ENCODE measurements at regions not wholly inside any gene's neighbourhood (a gene's known extent, or its start where the extent isn't known, plus 50 kb on each side); places are given as distances from the start of the nearest gene placed in this dataset.

- H3K36me3 ChIP-seq (ENCODE audit: control insufficient read depth, insufficient read depth, low read length) = no peaks in the 10 kb centered on the region
- no peaks in the 10 kb centered on the region for H3K4me1 ChIP-seq (ENCODE audit: control insufficient read depth, insufficient read depth, low read length)
- H3K27me3 ChIP-seq (ENCODE audit: control insufficient read depth, insufficient read depth, low read length) = no peaks in the 10 kb centered on the region
- H3K4me3 ChIP-seq (ENCODE audit: low read depth, low read length) = no peak overlapping the region
- no peak overlapping the region for H3K9ac ChIP-seq (ENCODE audit: low read depth, low read length)
- no peaks in the 10 kb centered on the region for H3K9me3 ChIP-seq (ENCODE audit: control insufficient read depth, insufficient read depth, low read length)
These were observed 228.9 kb upstream of the MVB12B start for GRCh38 chr9:126097679-126098078.

GRCh38 chr9:126106404-126106803 is 220.2 kb upstream of the MVB12B start:
- H3K9ac ChIP-seq (ENCODE audit: low read depth, low read length) = no peak overlapping the region
- no peaks in the 10 kb centered on the region for H3K4me1 ChIP-seq (ENCODE audit: control insufficient read depth, insufficient read depth, low read length)
- H3K36me3 ChIP-seq (ENCODE audit: control insufficient read depth, insufficient read depth, low read length) = no peaks in the 10 kb centered on the region
- no peak overlapping the region for H3K4me3 ChIP-seq (ENCODE audit: low read depth, low read length)
- H3K9me3 ChIP-seq (ENCODE audit: control insufficient read depth, insufficient read depth, low read length) = no peaks in the 10 kb centered on the region
- H3K27me3 ChIP-seq (ENCODE audit: control insufficient read depth, insufficient read depth, low read length) = no peaks in the 10 kb centered on the region

- Histone ChIP-seq H3K9ac (ENCODE audit: low read depth, low read length) (no peak overlapping the region), H3K36me3 (ENCODE audit: control insufficient read depth, insufficient read depth, low read length) (no peaks in the 10 kb centered on the region), H3K27me3 (ENCODE audit: control insufficient read depth, insufficient read depth, low read length) (no peaks in the 10 kb centered on the region), H3K4me1 (ENCODE audit: control insufficient read depth, insufficient read depth, low read length) (no peaks in the 10 kb centered on the region), H3K9me3 (ENCODE audit: control insufficient read depth, insufficient read depth, low read length) (no peaks in the 10 kb centered on the region), H3K4me3 (ENCODE audit: low read depth, low read length) (no peak overlapping the region)
These were observed 218.9 kb upstream of the MVB12B start for GRCh38 chr9:126107693-126108092.

GRCh38 chr9:126108240-126108639 is 218.4 kb upstream of the MVB12B start:
- Histone ChIP-seq H3K4me3 (ENCODE audit: low read depth, low read length) (no peak overlapping the region), H3K36me3 (ENCODE audit: control insufficient read depth, insufficient read depth, low read length) (no peaks in the 10 kb centered on the region), H3K4me1 (ENCODE audit: control insufficient read depth, insufficient read depth, low read length) (no peaks in the 10 kb centered on the region), H3K9me3 (ENCODE audit: control insufficient read depth, insufficient read depth, low read length) (no peaks in the 10 kb centered on the region), H3K27me3 (ENCODE audit: control insufficient read depth, insufficient read depth, low read length) (no peaks in the 10 kb centered on the region), H3K9ac (ENCODE audit: low read depth, low read length) (no peak overlapping the region)

- H3K9ac ChIP-seq (ENCODE audit: low read depth, low read length) = no peak overlapping the region
- no peaks in the 10 kb centered on the region for H3K9me3 ChIP-seq (ENCODE audit: control insufficient read depth, insufficient read depth, low read length)
- no peaks in the 10 kb centered on the region for H3K4me1 ChIP-seq (ENCODE audit: control insufficient read depth, insufficient read depth, low read length)
- H3K4me3 ChIP-seq (ENCODE audit: low read depth, low read length) = no peak overlapping the region
- no peaks in the 10 kb centered on the region for H3K27me3 ChIP-seq (ENCODE audit: control insufficient read depth, insufficient read depth, low read length)
- no peaks in the 10 kb centered on the region for H3K36me3 ChIP-seq (ENCODE audit: control insufficient read depth, insufficient read depth, low read length)
These were observed 217.1 kb upstream of the MVB12B start for GRCh38 chr9:126109575-126109974.

GRCh38 chr9:126111556-126111955 is 215.1 kb upstream of the MVB12B start:
- H3K9me3 ChIP-seq (ENCODE audit: control insufficient read depth, insufficient read depth, low read length) = no peaks in the 10 kb centered on the region

GRCh38 chr9:126112135-126112720 is 214.4 kb upstream of the MVB12B start:
- Histone ChIP-seq H3K4me1 (ENCODE audit: control insufficient read depth, insufficient read depth, low read length) (no peaks in the 10 kb centered on the region), H3K9ac (ENCODE audit: low read depth, low read length) (no peak overlapping the region), H3K27me3 (ENCODE audit: control insufficient read depth, insufficient read depth, low read length) (no peaks in the 10 kb centered on the region), H3K4me3 (ENCODE audit: low read depth, low read length) (no peak overlapping the region), H3K36me3 (ENCODE audit: control insufficient read depth, insufficient read depth, low read length) (no peaks in the 10 kb centered on the region), H3K9me3 (ENCODE audit: control insufficient read depth, insufficient read depth, low read length) (no peaks in the 10 kb centered on the region)

More at GRCh38 chr9:126111556-126111955, 215.1 kb upstream of the MVB12B start:
- no peak overlapping the region for H3K4me3 ChIP-seq (ENCODE audit: low read depth, low read length)
- H3K9ac ChIP-seq (ENCODE audit: low read depth, low read length) = no peak overlapping the region
- H3K27me3 ChIP-seq (ENCODE audit: control insufficient read depth, insufficient read depth, low read length) = no peaks in the 10 kb centered on the region
- H3K4me1 ChIP-seq (ENCODE audit: control insufficient read depth, insufficient read depth, low read length) = no peaks in the 10 kb centered on the region
- H3K36me3 ChIP-seq (ENCODE audit: control insufficient read depth, insufficient read depth, low read length) = no peaks in the 10 kb centered on the region

- H3K27me3 ChIP-seq (ENCODE audit: control insufficient read depth, insufficient read depth, low read length) = no peaks in the 10 kb centered on the region
- no peaks in the 10 kb centered on the region for H3K36me3 ChIP-seq (ENCODE audit: control insufficient read depth, insufficient read depth, low read length)
- no peak overlapping the region for H3K4me3 ChIP-seq (ENCODE audit: low read depth, low read length)
- H3K9ac ChIP-seq (ENCODE audit: low read depth, low read length) = no peak overlapping the region
- H3K9me3 ChIP-seq (ENCODE audit: control insufficient read depth, insufficient read depth, low read length) = no peaks in the 10 kb centered on the region
- no peaks in the 10 kb centered on the region for H3K4me1 ChIP-seq (ENCODE audit: control insufficient read depth, insufficient read depth, low read length)
These were observed 213.5 kb upstream of the MVB12B start for GRCh38 chr9:126113176-126113575.

- H3K27me3 ChIP-seq (ENCODE audit: control insufficient read depth, insufficient read depth, low read length) = no peaks in the 10 kb centered on the region
These were observed 212.7 kb upstream of the MVB12B start for GRCh38 chr9:126113756-126114408.

GRCh38 chr9:126114409-126114760 is 212.2 kb upstream of the MVB12B start:
- Histone ChIP-seq H3K27me3 (ENCODE audit: control insufficient read depth, insufficient read depth, low read length) (no peaks in the 10 kb centered on the region), H3K9me3 (ENCODE audit: control insufficient read depth, insufficient read depth, low read length) (no peaks in the 10 kb centered on the region), H3K36me3 (ENCODE audit: control insufficient read depth, insufficient read depth, low read length) (no peaks in the 10 kb centered on the region), H3K4me1 (ENCODE audit: control insufficient read depth, insufficient read depth, low read length) (no peaks in the 10 kb centered on the region), H3K4me3 (ENCODE audit: low read depth, low read length) (no peak overlapping the region), H3K9ac (ENCODE audit: low read depth, low read length) (no peak overlapping the region)

More at GRCh38 chr9:126113756-126114408, 212.7 kb upstream of the MVB12B start:
- no peaks in the 10 kb centered on the region for H3K36me3 ChIP-seq (ENCODE audit: control insufficient read depth, insufficient read depth, low read length)
- H3K4me3 ChIP-seq (ENCODE audit: low read depth, low read length) = no peak overlapping the region
- H3K9me3 ChIP-seq (ENCODE audit: control insufficient read depth, insufficient read depth, low read length) = no peaks in the 10 kb centered on the region
- H3K9ac ChIP-seq (ENCODE audit: low read depth, low read length) = no peak overlapping the region
- H3K4me1 ChIP-seq (ENCODE audit: control insufficient read depth, insufficient read depth, low read length) = no peaks in the 10 kb centered on the region

- Histone ChIP-seq H3K27me3 (ENCODE audit: control insufficient read depth, insufficient read depth, low read length) (no peaks in the 10 kb centered on the region), H3K4me3 (ENCODE audit: low read depth, low read length) (no peak overlapping the region), H3K36me3 (ENCODE audit: control insufficient read depth, insufficient read depth, low read length) (no peaks in the 10 kb centered on the region), H3K4me1 (ENCODE audit: control insufficient read depth, insufficient read depth, low read length) (no peaks in the 10 kb centered on the region), H3K9me3 (ENCODE audit: control insufficient read depth, insufficient read depth, low read length) (no peaks in the 10 kb centered on the region), H3K9ac (ENCODE audit: low read depth, low read length) (no peak overlapping the region)
These were observed 211.7 kb upstream of the MVB12B start for GRCh38 chr9:126114850-126115460.
